NCI-H2227 (cell line): ENCODE measurements at regions not wholly inside any gene's neighbourhood (a gene's known extent, or its start where the extent isn't known, plus 50 kb on each side); places are given as distances from the start of the nearest gene placed in this dataset.

Source experiments
- DNase-seq: peaks from one replicate; lab custom pipeline; 2025; ENCODE audit not compliant: unreplicated experiment; lab: John Stamatoyannopoulos, UW

GRCh38 chr9:113817171-113817570, 58.9 kb upstream of the ZNF618 start:
- DNase-seq = no peak

- no peak for DNase-seq
Observed at GRCh38 chr9:113818391-113818790, 57.7 kb upstream of the ZNF618 start.

DNA sequence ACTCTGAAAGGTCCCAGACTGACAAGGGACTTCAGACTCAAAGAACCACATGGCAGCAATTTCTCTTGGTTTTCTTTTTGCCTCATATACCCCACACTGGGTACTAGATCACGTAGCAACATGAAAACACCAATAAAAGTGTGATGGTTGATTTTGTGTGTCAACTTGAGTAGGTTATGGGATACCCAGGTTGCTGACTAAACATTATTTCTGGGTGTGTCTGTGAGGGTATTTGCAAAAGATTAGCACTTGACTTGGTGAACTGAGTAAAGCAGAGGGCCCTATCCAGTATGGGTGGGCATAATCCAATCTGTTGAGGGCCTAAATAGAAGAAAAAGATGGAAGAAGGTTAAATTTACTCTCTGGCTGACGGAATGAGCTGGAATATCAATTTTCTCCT, 53.8 kb upstream of the ZNF618 start:
- DNase-seq = no peak

DNA sequence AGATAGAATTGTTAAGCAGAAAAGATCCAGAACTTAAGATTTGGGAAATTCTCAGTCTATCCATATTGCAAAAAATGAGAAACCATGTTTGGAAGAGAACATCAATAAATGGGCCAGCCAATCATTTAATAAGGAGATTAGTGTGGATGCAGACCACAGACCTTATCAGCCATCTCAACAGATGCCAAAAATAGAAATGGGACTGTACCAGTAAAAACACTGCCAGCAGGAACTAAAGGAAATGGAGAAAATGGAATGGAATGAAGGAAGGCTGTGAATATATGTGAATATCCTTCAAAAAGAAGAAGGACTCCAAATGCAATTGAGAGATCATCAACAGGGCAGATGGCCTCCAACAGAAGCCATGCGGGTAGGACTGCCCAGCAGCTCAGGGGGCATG, 52.7 kb upstream of the ZNF618 start:
- DNase-seq = no peak
